GM18520 (cell line): ENCODE measurements at regions not wholly inside any gene's neighbourhood (a gene's known extent, or its start where the extent isn't known, plus 50 kb on each side); places are given as distances from the start of the nearest gene placed in this dataset.

Experiments used
- ATAC-seq: cut with Tn5 transposase; IDR thresholded peaks from one replicate; pipeline ENCODE4 v1.9.1; 2021; ENCODE audit not compliant: unreplicated experiment

DNA sequence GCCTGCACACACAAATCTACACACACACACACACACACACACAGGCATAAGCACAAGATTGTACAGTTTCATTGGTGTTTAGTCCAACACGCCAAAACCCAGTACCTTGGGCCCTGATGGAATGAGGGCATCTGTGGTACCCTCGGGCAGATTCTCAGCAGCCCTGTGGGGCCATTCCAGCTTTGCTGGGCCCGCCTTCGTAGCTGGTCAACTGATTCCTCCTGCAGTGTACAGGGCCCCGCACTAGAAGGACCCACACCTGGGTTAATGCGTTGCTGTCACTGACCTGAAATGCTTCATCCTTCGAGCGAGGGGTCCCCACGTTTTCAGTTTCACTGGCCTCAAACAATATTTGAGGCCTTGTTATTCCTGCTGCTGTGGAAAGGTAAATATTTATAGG lies 731.2 kb downstream of the BRD1 start:
- ATAC-seq, result no peak

DNA sequence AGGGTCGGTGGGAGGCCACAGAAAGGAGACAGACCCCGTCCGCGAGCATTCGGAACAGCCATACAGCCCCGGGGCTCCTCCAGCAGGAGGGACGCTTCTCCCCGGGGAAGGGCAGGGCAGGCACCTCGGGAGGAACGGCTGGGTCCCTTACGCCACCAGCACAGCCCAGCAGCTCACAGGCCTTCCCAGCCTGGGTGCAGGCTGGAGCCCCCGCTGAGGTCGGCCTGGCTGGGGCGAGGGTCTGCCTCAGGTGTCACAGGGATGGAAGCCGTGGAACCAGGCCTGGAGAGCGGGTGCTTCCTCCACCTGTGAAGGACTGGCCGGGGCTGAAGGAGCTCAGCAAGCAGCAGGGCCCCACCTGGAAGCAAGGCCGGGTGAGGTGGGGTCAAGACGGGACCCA lies 732.3 kb downstream of the BRD1 start:
- ATAC-seq, result no peak

DNA sequence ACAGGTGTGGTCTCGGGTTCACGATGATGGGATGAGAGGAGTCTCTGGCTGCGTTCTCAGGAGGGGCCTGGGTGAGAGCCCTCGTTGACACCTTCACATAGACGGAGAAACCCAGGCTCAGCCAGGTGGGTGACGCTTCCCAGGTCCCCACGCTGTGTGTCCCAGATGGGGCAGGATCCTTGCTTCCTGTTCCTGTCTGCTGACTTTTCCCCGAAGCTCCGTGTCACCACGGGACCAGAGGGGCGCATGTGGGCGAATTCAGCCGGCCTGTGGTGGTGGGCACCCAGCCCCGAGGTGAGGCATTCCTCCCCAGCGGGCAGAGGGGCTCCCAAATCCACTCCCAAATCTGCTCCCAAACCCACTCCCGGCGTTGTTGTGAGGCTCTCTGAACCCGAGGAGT lies 732.8 kb downstream of the BRD1 start:
- no peak for ATAC-seq

DNA sequence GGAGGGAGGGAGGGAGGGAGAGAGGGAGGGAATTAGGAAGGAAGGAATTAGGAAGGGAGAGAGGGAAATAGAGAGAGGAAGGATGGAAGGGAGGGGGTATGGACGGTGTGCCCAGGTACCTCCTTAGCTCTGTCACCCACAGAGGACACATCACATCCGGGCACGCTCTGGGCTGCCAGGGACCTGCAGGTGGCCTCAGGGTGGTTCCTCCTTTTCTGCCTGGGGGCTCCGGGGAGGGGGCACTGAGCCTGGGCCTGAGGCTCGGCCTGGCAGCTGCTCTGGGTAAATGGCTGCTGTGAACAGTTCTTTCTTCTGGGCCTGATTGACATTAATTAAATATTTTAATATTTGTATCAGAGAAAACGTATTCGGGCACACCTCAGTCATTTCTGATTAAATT lies 733.5 kb downstream of the BRD1 start:
- no peak for ATAC-seq

DNA sequence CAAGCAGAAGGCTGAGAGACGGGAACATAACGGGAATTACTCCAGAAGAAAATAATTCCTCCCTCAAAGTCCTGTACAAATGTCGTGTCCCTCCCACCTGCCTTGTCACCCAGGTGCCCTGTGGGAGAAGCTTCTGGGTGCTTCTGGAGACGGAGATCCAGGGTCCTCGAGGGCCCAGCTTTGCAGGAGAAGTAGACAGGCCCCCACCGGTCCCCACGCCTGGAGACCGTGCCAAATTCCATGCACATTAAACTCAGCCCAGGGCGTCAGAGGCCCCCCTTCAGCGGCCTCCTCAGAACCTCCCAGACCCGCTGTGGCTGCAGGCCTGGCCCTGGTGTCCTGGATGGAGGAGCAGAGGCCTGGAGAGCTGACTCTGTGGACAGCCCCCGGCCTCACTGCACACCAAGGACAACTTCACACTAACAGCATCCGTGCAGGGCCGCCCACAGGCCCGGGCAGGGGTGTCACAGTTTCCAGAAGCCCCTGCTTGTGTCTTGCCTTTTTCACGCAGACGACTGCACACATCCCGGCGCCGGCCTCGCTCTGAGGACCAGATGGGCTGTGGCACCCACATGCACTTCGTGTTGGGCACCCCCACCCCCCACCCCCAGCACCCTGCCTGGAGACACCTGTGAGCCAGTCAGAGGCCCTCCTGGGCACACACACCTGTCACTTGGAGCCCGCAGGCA lies 734.3 kb downstream of the BRD1 start:
- ATAC-seq, result no peak

DNA sequence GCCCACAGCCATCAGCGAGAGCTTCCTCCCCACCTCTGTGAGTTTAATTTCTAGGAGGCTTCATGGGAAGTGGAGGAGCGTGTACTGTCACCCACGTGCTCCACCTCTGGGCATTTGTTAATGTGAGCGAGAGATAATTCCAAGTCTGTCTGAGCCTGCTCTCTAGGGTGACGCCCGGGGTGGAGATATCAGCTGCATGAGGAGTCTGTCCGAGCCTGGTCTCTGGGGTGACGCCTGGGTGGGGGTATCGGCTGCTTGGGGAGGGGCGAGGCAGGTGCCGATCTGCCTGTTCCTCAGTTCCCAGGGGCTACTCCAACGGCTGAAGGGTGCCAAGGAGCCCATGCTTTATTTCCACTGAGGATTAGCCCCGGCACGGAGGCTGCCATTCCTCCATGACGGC lies 735.0 kb downstream of the BRD1 start:
- no peak for ATAC-seq

DNA sequence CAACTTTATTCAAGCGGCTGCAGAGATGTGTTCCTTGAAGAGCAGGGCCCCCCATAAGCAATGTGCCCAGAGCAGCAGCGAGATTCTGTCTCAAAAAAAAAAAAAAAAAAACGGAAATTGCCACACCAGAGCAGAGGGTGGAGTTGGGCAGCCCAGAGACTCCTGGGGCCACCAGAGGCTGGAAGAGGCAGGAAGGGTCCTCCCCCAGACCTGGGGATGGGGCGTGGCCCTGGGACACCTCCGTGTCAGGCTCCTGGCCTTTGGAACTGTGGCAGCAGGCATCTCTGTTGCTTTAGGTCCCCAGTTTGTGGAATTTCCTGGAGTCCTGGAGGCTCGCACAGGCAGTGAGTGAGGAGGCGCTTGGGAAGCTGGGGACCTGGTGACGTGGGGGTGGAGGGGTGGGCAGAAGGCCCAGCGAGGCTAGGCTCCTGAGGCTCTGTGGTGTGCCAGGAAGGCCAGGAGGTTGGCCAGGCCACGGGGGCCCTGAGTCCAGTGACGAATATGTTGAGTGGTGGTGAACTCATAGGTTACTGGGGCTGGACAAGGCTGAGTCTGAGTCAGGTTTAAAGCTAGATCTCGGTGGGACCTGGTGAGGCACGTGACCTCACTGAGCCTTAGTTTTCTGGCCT lies 735.6 kb downstream of the BRD1 start:
- no peak for ATAC-seq

DNA sequence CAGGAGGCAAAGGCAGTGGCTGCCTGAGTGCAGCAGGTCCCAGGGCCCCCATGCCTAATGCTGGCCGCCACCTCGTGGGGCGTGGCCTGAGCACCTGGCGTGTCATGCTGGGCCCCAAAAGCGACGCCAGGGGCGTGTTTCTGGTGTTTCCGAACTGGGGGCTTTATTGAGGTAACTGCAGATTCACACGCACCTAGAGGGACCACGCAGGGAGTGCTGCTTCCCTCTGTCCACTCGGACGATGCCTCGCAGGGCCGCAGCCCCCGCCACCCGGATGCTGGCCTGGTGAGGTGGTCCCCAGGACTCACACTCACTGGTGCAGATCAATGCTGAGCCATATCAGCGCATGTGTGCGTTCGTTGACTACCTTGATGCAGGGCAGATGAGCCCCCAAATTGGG lies 736.2 kb downstream of the BRD1 start:
- ATAC-seq, result no peak

DNA sequence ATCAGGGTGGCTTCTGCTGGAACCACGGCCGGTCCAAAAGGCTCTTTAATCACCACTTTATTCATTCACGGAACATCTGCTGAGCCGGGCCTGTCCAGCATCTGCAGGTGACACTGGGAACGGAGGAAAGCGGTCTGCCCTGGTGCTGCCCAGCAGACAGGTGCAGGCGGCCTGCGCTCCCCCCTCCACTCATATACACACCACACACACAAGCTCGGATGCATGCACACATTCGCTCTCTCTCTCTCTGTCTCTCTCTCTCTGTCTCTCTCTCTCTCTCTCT lies 736.9 kb downstream of the BRD1 start:
- ATAC-seq, result no peak

DNA sequence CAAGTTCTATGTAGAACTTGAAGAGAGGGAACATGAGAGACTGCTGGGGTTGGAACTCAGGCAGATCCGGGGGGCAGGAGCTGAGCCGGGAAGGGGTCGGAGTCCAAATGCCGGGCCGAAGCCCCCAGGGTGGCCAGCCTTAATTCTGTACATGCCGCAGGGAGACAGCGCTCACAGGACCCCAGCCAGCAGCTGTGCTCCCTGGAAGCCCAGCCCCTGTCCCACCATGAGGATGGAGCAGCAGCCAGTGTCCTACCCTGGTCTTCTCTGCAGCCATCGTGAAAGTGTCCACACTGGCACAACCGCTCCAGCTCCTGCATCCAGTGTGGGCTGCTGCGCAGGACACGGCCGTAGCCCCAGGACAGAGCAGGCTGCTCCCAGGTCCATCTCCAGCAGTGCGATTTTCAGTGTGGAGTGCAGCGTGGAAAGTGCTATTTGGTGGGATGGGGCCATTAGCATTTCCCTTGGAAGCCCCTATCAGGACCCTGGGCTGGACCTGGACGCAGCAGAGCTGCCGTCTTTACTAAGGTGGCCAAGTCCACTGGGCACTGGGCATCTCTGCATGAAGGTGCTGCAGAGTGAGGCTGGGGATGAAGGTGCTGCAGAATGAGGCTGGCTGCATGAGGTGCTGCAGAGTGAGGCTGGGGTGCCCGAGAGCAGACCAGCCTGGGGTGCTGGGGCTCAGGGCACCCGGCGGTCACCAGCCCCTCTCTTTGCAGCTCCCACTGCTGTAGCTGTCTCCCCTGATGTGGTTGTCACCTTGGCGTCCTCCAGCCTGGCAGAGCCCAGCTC lies 737.4 kb downstream of the BRD1 start:
- ATAC-seq, result no peak

DNA sequence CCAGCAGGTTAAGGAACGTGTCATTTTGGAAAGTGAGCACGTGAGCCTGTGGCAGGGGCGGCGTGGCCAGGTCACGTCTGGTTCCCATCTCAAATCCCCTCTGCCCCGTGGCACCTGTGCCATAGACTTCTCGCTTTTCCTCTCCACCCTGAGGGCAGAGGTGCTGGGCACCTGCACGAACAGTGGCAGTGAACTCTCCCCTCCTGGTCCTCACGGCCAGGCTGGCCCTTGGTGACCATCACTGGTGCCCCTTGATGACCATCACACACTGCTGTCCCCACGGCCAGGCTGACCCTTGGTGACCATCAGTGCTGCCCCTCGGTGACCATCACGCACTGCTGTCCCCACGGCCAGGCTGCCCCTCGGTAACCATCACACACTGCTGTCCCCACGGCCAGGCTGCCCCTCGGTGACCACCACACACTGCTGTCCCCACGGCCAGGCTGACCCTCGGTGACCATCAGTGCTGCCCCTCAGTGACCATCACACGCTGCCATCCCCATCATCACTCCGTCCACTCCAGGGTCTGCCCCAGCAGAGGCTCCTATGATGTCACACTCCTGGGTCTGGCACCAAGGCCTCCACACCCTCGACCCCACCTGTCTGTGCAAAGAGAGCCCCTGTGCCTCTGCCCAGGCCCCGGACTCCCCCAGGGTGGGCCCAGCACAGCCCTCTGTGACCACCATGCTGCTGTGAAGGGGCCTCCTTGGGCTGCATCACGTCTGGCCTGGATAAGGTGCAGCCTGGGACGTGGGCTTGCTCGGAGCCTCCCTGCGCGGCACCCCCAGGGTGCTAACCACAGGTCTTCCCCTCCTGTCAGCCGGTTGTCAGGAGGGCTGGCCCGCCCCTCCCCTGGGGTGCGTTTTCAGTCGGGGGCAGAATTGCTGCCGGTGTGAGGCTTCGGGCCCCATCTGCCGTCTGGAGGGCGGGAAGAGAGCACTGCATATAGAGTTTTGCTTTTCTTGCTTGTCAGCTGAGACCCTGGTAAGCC lies 738.6 kb downstream of the BRD1 start:
- no peak for ATAC-seq

DNA sequence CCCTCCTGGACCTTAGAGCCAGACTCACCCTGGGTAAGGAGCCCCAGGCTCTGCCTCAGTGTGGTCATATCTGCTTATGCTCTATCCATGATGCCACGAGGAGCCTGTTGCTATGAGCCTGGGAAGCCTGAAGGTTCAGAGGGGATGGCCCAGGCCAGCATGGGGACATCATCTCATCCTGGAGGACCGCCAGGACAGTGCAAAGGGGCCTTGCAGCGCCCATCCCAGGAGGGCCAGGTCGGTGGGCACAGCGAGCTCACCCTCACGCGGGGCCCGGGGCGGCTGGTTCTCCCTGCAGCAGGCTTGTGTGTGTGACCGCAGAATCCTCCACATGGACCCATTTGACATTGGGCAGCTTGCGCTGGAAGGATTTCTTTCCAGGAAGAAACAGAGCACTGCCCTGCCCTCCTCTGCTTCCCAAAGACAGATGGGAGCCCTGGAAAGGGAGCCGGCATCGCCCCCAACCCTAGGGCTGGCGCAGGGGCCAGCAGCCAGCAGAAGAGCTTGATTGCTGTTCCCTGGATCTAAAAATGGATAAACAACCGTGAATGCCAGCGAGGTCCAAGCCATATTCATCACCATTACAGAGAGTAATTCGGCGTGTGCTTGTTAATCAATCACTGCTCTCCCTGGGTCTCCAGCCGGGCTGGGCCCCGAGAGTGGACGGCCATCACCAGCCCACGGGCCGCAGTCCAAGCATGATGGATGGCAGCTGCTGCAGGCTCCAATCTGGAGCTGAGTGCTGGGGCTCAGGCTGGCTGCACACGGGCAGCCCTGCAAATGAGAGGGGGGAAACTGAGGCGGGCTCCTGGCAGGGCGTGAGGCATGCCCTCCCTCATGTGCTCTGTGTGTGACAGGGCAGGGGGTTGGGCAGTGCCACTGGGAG lies 739.7 kb downstream of the BRD1 start:
- ATAC-seq, result no peak

DNA sequence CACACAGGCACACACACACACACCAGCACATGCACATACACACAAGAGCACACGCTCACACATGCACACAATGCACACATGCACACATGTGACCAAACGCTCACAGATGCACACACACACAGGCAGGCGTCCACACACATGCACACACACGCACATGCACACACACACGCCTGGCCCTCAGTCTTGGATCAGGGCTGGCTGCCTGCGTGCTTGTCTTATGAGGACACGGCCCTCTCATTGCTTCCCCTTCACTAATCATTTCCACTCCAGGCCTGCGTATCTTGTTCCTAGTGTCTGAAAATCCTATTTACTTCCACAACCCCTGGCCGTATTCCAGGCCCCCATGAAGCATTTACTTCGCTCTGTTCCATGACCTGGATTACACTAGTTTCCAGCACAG lies 740.5 kb downstream of the BRD1 start:
- ATAC-seq, result no peak

DNA sequence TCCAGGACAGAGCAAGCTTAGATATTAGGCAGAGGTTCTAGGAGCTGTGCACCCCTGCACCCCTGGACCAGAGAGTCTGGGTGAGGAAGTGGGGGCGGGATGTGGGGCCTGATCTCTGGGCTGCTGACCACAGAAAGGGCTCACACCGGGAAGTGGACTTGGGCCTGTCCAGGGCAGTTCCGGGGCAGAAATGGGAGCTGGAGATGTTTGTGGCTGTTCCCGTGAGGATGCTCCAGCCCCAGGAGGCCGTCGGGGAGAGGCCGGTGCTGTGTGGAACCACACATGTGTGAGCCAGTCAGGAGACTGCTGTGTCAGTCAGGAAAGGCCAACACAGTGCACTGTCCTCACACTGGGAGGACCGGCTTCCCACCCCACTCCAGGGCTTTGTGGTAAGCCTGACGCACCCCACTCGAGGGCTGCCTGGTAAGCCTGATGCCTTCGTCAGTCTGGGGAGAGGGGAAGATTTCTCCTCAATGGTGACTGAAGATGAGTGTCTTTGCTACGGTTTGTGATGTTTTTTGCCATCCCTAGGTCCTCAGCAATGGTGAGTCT lies 741.0 kb downstream of the BRD1 start:
- ATAC-seq, result no peak

DNA sequence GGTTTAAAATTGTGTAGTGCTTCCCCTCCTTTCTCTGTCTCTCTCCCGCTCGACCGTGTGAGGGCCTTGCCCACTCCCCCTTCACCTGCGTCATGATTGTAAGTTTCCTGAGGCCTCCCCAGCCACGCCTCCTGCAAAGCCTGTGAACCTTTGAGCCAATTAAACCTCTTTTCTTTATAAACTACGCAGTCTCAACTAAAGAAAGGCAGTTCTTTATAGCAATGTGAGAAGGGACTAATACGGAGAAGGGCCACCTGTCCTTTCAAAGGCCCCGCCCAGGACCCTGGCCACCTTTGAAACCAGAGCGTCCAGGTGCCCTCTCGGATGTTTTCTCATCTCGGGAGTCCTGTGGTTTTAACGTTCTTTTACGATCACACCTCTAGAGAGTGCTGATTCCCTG lies 741.5 kb downstream of the BRD1 start:
- no peak for ATAC-seq

DNA sequence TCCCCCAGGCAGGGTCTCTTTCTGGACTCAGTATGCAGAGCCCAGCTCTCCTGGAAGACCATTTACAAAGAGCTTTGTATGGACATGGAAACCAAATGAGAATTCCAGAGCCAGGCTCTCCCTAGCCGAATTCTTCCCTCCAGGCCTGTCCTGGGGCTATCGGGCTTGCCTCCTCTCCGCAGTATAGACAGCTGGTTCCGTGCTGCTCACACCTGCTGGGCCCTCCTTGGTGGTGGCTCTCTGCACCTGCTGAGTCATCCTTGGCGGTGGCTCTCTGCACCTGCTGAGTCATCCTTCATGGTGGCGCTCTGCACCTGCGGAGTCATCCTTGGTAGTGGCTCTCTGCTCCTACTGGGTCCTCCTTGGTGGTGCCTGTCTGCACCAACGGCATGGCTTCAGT lies 743.5 kb downstream of the BRD1 start:
- no peak for ATAC-seq

DNA sequence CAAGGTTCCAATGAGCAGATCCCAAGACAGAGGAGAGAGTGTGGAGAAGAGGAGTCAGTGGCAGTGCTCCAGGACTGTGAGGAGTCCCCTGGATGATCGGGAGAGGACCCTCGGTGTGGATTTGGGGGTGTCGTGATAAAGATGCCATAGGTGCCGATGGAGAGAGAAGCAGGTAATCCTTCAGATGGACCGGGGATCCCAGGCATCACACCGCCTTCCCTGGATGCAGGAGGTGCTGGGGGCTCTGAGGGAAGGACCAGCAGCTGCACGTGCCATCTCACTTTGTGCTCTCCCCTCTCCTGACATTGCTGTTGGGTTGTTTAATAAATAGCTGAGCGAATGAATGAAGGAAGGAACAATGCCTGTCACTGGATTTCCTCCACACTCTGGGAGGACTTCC lies 744.1 kb downstream of the BRD1 start:
- no peak for ATAC-seq

DNA sequence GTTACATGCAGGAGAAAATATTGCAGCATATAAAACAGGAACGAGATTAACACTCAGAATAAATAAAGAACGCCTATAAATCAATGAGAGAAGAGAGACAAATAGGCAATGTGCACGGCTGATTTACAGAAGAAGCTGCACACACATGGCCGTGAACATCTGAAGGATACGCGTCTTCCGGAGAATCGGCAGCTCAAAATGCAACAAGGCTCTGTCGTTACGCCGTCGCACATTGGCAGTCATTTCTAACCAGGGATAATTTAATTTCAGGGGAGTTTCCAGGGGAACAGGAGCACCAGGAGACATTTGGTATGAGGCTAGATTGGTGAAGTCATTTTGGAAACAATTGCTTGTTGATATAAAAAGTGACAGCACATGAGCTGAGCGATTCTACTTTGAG lies 745.2 kb downstream of the BRD1 start:
- ATAC-seq, result no peak

DNA sequence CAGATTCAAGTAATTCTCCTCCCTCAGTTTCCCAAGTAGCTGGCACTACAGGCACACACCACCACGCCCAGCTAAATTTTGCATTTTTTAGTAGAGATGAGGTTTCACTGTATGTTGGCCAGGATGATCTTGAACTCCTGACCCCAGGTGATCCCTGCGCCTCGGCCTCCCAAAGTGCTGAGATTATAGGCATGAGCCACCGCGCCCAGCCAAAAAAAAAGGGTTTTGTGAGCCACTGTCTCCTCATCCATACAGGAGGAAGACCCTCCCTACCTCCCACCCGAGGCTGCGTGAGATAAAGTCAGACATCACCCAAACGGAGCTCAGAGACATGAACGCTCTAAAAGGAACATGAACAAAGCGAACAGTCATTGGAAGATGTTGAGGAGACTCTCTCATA lies 745.7 kb downstream of the BRD1 start:
- no peak for ATAC-seq

DNA sequence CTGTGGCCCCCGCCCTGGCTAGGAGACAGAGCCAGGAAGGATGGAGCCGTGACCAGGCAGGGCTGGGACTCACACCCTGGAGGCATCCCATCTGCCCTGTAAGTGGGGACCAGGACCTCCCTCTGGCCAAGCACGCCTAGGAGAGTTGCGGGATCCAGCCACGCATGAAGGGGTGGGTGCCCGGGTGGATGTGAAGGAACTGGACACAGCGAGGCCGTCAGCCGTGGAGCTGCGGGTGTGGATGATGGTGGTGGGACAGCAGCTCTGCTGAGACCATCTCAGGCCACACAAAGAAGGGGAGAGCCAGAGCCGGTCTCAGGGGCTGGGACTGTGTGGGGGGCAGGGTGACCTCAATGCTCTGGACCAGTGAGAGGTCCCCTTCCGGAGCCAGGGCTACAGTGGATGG lies 746.4 kb downstream of the BRD1 start:
- ATAC-seq, result no peak
